Astrocyte of the hippocampus (primary cell): ENCODE measurements at regions not wholly inside any gene's neighbourhood (a gene's known extent, or its start where the extent isn't known, plus 50 kb on each side); places are given as distances from the start of the nearest gene placed in this dataset.
"Not testable (repeated sequence)": the region's sequence is repeated elsewhere in the genome, so short reads cannot be mapped to it uniquely, and the experiment has no call there.

Source experiments
- DNase-seq: peaks from one replicate; pipeline ENCODE4 v3.0.0; 2011; ENCODE audit warnings: low read depth, low spot score

DNA sequence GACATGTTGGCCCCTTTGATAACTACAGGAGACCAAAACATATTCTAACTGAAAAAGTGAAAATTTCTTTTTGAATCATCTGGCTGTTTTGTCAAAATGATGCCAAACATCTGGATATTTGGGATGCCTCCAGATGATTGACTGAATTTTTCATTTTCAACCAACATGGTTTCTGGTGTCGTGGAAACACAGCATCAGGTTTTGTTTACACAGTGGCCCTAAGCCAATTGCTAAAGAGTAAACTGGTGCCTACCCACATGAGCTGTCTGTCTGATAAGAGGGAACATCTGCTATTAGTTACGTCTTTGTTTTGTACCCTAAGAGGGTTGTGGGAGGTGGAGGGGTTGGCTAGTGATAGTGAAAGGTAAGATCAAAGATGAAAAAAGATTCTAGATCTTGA lies 204.8 kb downstream of the KCNK2 start:
- no peak for DNase-seq

- DNase-seq = no peak
These were observed 207.5 kb downstream of the KCNK2 start for GRCh38 chr1:215290018-215290417.

DNA sequence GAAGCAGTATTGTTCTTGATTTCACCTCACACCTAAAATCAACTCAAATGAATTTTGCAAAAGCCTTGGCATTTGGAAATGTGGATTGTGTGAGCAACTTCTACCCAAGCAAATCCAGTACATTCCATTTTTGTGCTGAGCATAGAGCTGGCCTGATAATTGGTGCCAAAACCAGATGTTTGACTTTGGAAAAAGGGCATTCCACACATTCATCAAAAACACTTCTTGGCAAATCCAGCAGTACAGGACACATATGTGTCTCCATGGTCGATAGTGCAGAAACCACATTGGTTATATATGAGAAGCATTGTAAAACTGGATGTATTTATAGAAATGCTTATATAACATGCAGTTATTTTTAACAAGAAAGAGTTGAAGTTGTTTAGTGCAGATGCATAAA lies 210.4 kb downstream of the KCNK2 start:
- peak; percentile 14 for DNase-seq

- no peak for DNase-seq
These were observed 223.9 kb downstream of the KCNK2 start for GRCh38 chr1:215306426-215306825.

- DNase-seq = peak; percentile 9
These were observed 239.3 kb downstream of the KCNK2 start for GRCh38 chr1:215321802-215322201.

GRCh38 chr1:215323992-215324391 lies 241.5 kb downstream of the KCNK2 start:
- not testable (repeated sequence) for DNase-seq

- no peak for DNase-seq
These were observed 236.7 kb upstream of the KCTD3 start for GRCh38 chr1:215330426-215330825.

DNA sequence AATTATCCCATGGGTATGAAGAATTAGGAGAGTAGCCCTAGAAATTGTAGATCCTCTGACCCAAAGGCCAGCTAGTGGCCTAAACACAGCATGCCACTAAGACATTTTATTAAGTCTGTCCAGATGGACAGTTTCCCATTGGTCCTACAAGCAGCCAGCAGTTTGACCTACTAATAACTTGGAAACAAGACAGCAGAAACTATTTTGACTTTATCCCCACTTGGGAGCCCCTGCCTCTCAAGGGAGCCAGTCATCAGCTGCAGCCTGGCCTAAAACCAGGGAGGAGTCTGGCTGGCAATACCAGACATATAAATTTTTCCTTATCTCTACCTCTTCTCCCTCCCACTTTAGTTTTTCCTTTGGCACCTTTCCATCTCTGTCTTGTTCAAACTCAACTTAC lies 222.6 kb upstream of the KCTD3 start:
- no peak for DNase-seq

- no peak for DNase-seq
These were observed 221.9 kb upstream of the KCTD3 start for GRCh38 chr1:215345208-215345607.

DNA sequence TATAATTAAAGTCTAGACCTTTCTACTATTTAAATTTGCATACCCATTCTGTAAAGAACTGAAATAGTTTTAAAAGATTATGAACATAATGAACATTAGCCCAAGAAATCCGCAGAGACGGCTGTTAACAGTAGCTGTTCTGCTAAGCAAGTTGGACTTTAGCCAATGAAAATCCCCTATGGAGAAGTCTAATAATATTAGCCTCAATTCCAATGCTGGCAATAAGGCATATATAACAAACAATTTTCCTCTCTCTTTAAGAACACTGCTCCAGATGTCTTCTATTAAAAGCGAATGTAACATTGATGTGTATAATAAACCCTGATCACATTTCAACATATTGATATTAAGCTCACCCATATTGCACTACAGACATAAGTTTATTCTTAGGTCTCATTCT lies 221.3 kb upstream of the KCTD3 start:
- DNase-seq = no peak

DNA sequence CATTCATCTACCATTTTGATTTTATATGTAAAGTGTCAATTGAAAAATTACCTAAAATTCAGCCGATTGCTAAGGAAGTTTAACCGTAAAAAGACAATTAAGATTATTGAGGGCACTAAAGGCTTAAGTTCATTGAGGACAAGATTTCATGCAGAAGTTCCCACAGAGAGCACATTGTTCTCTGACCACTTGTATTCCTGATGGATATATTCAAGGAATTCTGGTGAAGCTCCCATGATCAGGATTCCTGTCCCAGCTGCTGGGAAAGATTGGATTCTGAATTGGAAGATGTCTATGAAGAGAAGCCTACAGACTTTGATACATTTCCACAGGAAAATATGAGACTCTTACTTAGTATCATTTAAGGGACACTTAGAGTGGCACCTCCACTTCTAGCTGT lies 209.2 kb upstream of the KCTD3 start:
- no peak for DNase-seq

- DNase-seq = no peak
These were observed 208.7 kb upstream of the KCTD3 start for GRCh38 chr1:215358356-215358755.

DNA sequence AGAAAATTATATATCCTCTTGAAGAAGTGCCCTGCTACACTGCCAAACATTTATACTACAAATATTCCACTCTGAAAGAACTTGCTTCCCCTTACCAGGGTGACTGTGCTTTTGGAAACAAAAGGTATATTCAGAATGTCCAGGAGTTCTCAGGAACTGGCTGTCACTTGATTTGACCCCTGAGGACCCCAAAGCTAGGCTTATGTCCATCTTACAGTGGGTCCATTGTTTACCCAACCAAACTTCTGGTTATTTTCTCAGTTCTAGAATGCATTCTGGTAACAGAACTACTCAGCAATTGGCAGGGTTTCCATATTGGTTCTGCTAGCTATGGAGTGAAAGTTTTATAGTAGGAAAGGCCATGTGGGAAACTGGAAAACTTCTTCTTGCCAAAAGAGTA lies 207.1 kb upstream of the KCTD3 start:
- peak; percentile 2 for DNase-seq

GRCh38 chr1:215360758-215361157 lies 206.3 kb upstream of the KCTD3 start:
- peak; percentile 76 for DNase-seq

DNA sequence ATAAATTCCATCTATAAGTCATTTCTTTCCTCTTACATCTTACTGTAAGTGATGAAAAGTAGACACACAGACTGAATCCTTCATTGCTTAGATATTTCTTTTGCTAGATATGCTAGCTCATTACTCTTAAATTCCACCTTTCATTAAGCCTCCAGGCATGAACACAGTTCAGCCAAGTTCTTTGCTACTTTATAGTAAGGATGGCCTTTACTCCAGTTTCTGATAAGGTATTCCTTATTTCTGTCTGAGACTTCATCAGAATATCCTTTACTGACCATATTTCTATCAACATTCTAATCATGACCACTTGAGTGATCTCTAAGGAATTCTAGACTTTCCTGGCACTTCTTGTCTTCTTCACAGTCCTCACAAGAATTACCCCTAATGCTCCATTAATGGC lies 191.7 kb upstream of the KCTD3 start:
- peak; percentile 3 for DNase-seq

DNA sequence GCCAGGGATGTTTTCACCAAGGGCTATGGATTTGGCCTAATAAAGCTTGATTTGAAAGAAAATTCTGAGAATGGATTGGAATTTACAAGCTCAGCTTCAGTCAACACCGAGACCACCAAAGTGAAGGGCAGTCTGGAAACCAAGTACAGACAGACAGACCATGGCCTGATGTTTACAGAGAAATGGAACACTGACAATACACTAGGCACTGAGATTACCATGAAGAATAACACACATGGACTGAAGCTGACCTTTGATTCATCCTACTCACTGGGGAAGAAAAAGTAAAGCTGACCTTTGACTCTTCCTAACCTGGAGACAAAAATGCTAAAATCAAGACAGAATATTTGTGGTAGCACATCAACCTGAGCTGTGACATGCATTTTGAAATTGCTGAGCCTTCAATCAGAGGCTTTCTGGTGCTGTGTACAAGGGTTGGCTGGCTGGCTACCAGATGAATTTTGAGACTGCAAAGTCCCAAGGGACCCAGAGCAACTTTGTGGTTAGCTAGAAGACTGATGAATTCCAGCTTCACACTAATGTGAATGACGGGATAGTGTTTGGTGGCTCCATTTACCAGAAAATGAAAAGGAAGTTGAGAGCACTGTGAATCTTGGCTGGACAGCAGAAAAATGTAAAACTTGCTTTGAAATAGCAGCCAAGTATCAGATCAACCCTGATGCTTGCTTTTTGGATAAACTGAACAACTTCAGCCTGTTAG lies 190.4 kb upstream of the KCTD3 start:
- DNase-seq = peak; percentile 74

DNA sequence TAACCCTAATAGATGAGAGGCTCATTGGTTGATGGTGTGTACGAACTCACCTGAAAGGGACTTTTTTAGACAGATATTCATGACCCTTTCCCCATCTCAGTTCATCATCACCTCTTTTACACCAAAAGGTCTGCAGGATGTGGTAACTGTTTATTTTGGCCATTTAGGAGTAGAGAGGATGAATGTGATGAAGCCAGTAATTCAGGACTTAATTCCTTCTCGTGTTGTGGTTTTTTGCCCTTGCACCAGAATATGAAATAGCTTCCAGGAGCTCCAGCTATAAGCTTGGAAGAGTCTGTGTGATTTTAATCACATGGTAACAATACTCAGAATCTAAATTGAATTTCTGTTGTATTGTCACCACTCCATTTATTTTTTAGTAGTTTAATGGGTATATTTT lies 189.4 kb upstream of the KCTD3 start:
- DNase-seq = peak; percentile 35

GRCh38 chr1:215380566-215380965 lies 186.5 kb upstream of the KCTD3 start:
- no peak for DNase-seq

DNA sequence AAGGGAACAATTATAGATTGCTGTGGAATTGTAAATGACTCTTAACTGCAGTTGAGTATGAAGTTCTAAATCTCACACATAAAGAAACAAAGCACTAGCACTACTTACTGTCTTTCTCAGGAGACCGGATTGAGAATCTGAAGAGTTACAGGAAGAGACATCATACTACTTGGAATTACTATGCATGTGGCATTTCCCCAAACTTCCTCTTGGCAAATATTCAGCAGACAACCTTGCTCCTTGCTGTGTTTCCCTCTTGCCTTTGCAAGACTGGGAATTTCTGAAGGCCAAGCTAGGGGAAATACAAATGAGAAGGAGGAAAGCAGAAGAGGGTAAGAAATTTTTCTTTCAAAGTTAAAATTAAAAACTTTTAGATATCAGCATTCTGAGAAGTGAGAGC lies 173.6 kb upstream of the KCTD3 start:
- no peak for DNase-seq

GRCh38 chr1:215394084-215394991 lies 172.8 kb upstream of the KCTD3 start:
- no peak for DNase-seq

GRCh38 chr1:215397106-215397505 lies 170.0 kb upstream of the KCTD3 start:
- DNase-seq = no peak

DNA sequence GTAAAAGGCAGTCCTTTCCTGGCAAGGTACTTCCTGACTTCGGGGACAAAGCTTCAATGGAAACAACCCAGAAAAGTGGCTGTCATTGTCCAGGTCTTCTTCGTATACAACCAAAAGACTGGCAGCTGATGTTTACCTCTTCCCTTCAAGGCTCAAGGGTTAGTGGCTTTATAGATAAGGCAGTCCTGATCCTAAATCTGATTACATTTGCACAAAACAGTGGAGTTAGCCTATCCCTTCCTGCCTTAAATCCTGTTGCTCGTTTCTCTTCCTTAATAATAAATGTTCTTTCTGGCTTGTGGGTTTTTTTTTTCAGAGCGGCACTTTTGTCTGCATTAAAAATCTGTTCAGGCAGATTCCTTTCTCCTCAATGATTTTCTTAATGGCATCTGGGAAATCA lies 169.3 kb upstream of the KCTD3 start:
- no peak for DNase-seq

- DNase-seq = no peak
These were observed 167.3 kb upstream of the KCTD3 start for GRCh38 chr1:215399787-215400186.
